ENCODE measurements at regions not wholly inside any gene's neighbourhood (a gene's known extent, or its start where the extent isn't known, plus 50 kb on each side); places are given as distances from the start of the nearest gene placed in this dataset.
A peak's percentile ranks its signal among the peaks of the same experiment; 100 is the strongest.

GRCh38 chr15:97745481-97746071, 214.9 kb upstream of the ARRDC4 start:
- Histone ChIP-seq H3K4me1 (ENCODE audit: control insufficient read depth, insufficient read depth, low read length) (no peaks in the 10 kb centered on the region), H3K36me3 (ENCODE audit: control insufficient read depth in 2 of 2, insufficient read depth in 1 of 2, low read length in 2 of 2) (no peaks in the 10 kb centered on the region), H3K27ac (ENCODE audit: extremely low read depth, low read depth, low read length) (no peak overlapping the region), H3K9me3 (ENCODE audit: control insufficient read depth, insufficient read depth, low read depth, low read length) (no peaks in the 10 kb centered on the region), H3K4me3 (ENCODE audit: low read depth, low read length) (no peak overlapping the region)
- TF ChIP-seq ZIC2 (tag by site-specific recombination; IDR thresholded peaks at IDR 0.05) (no peak), ZNF654 (tag by site-specific recombination; IDR thresholded peaks at IDR 0.05; ENCODE audit: low read depth) (peak; percentile 40)
- CTCF ChIA-PET = interaction anchor here (0.5 to 1.5 kb wide), 25 partner anchors 9 to 1942 kb away, joined by 3 to 6 read pairs (median 3); no protein-coding TSS in a partner anchor
- POLR2A ChIA-PET = no interaction called here

DNA sequence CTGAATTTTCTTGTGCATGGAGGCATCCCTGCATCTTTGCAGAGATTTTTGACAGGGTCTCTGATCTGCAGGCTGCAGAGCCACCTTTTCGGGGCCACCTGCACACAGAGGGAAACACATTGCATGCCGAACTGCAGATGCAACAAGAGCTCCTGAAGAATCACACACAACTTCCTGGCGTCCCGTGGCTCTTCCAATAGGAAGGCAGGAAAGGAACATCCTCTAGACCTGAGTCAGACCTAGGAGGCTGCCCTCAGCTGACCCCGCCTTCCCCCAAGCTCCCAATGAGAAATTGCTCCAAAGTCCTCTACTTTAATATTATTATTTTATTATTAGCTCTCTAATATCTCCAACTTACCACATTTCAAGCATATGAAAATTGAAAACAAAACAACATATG, 213.2 kb upstream of the ARRDC4 start:
- POLR2A ChIA-PET = no interaction called here
- no peak overlapping the region for H3K4me3 ChIP-seq (ENCODE audit: low read depth, low read length)
- no peaks in the 10 kb centered on the region for H3K36me3 ChIP-seq (ENCODE audit: control insufficient read depth in 2 of 2, insufficient read depth in 1 of 2, low read length in 2 of 2)
- TF ChIP-seq ZNF560 (tag by site-specific recombination; IDR thresholded peaks at IDR 0.05; ENCODE audit: borderline replicate concordance) (no peak), SALL2 (tag by site-specific recombination; IDR thresholded peaks at IDR 0.05; ENCODE audit: borderline replicate concordance) (no peak), ZNF654 (tag by site-specific recombination; IDR thresholded peaks at IDR 0.05; ENCODE audit: low read depth) (no peak), KLF8 (tag by site-specific recombination; IDR thresholded peaks at IDR 0.05) (no peak), IKZF3 (tag by site-specific recombination; IDR thresholded peaks at IDR 0.05) (no peak), ZNF184 (tag by site-specific recombination; IDR thresholded peaks at IDR 0.05) (no peak), ZBTB21 (tag by site-specific recombination; IDR thresholded peaks at IDR 0.05) (no peak), KLF10 (tag by site-specific recombination; IDR thresholded peaks at IDR 0.05) (no peak)
- TF ChIP-seq, protein P1, sequence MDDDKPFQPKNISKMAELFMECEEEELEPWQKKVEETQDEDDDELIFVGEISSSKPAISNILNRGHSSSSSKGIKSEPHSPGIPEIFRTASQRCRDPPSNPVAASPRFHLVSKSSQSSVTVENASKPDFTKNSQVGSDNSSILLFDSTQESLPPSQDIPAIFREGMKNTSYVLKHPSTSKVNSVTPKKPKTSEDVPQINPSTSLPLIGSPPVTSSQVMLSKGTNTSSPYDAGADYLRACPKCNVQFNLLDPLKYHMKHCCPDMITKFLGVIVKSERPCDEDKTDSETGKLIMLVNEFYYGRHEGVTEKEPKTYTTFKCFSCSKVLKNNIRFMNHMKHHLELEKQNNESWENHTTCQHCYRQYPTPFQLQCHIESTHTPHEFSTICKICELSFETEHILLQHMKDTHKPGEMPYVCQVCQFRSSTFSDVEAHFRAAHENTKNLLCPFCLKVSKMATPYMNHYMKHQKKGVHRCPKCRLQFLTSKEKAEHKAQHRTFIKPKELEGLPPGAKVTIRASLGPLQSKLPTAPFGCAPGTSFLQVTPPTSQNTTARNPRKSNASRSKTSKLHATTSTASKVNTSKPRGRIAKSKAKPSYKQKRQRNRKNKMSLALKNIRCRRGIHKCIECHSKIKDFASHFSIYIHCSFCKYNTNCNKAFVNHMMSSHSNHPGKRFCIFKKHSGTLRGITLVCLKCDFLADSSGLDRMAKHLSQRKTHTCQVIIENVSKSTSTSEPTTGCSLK (tag by site-specific recombination; IDR thresholded peaks at IDR 0.05) = no peak
- H3K4me1 ChIP-seq (ENCODE audit: control insufficient read depth, insufficient read depth, low read length) = no peaks in the 10 kb centered on the region
- CTCF ChIA-PET = interaction anchor here (1.0 to 1.5 kb wide), 3 partner anchors 9 to 501 kb away, joined by 3 to 6 read pairs (median 5); no protein-coding TSS in a partner anchor
- no peak overlapping the region for H3K27ac ChIP-seq (ENCODE audit: extremely low read depth, low read depth, low read length)
- no peaks in the 10 kb centered on the region for H3K9me3 ChIP-seq (ENCODE audit: control insufficient read depth, insufficient read depth, low read depth, low read length)

DNA sequence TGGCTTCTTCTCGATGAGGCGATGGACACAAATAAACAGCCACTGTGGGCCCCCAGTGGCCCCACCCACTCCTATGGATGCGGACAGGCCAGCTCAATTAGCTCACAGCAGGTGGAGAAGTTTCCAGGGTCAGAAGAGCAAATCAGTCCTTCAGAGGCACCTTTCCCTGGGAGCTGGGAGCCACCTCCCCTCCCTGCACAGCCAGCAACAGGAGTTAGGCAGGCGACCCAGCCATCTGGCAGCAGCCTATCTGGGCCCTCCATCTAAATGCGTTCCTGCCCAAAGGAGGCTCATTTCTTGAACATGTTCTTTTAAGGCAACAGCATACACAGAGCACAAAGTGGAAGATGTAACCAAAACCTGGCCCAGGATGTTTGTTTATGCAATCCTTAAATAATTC, 211.9 kb upstream of the ARRDC4 start:
- Histone ChIP-seq H3K27ac (ENCODE audit: extremely low read depth, low read depth, low read length) (no peak overlapping the region), H3K4me3 (ENCODE audit: low read depth, low read length) (no peak overlapping the region), H3K9me3 (ENCODE audit: control insufficient read depth, insufficient read depth, low read depth, low read length) (no peaks in the 10 kb centered on the region), H3K4me1 (ENCODE audit: control insufficient read depth, insufficient read depth, low read length) (no peaks in the 10 kb centered on the region), H3K36me3 (ENCODE audit: control insufficient read depth in 2 of 2, insufficient read depth in 1 of 2, low read length in 2 of 2) (no peaks in the 10 kb centered on the region)
- POLR2A ChIA-PET = no interaction called here
- CTCF ChIA-PET = interaction anchor here (0.6 kb wide), 1 partner anchor 522 kb away, joined by 4 read pairs; no protein-coding TSS in a partner anchor
- TF ChIP-seq ZNF623 (tag by site-specific recombination; IDR thresholded peaks at IDR 0.05) (no peak), MZF1 (tag by site-specific recombination; IDR thresholded peaks at IDR 0.05; ENCODE audit: borderline replicate concordance) (no peak), ZNF19 (tag by site-specific recombination; IDR thresholded peaks at IDR 0.05; ENCODE audit: low read depth) (no peak), ZBTB20 (tag by site-specific recombination; IDR thresholded peaks at IDR 0.05) (no peak), ZNF175 (tag by site-specific recombination; IDR thresholded peaks at IDR 0.05) (no peak), PRDM10 (tag by site-specific recombination; IDR thresholded peaks at IDR 0.05) (no peak), BCL6B (tag by site-specific recombination; IDR thresholded peaks at IDR 0.05) (no peak), ZNF626 (tag by site-specific recombination; IDR thresholded peaks at IDR 0.05) (no peak), GLI2 (tag by site-specific recombination; IDR thresholded peaks at IDR 0.05; ENCODE audit: borderline replicate concordance, low read depth) (no peak), ZNF341 (tag by site-specific recombination; IDR thresholded peaks at IDR 0.05; ENCODE audit: low read depth) (no peak), ZBTB48 (tag by site-specific recombination; IDR thresholded peaks at IDR 0.05) (no peak), ZNF701 (tag by site-specific recombination; IDR thresholded peaks at IDR 0.05) (no peak), ZNF677 (tag by site-specific recombination; IDR thresholded peaks at IDR 0.05) (no peak)

Measured in HEK293 (cell line).